Type B pancreatic cell (in vitro differentiated cells): ENCODE measurements at regions not wholly inside any gene's neighbourhood (a gene's known extent, or its start where the extent isn't known, plus 50 kb on each side); places are given as distances from the start of the nearest gene placed in this dataset.

Experiments
- DNase-seq: peaks from one replicate; pipeline ENCODE4 v3.0.0; 2021; ENCODE audit warnings: mixed read lengths; ENCODE audit not compliant: unreplicated experiment; ENCODE audit errors: extremely low spot score
- H3K27ac Mint-ChIP-seq: 2 replicates; pipeline ENCODE4 v1.8.0; 2021; ENCODE audit warnings: mild to moderate bottlenecking, mixed read lengths
- H3K27me3 Mint-ChIP-seq: 2 replicates; pipeline ENCODE4 v1.8.0; 2021; ENCODE audit warnings: mixed read lengths
- H3K36me3 Mint-ChIP-seq: 2 replicates; pipeline ENCODE4 v1.8.0; 2021; ENCODE audit warnings: mixed read lengths
- H3K4me1 Mint-ChIP-seq: one replicate; pipeline ENCODE4 v1.8.0; 2021; ENCODE audit warnings: mixed read lengths; ENCODE audit not compliant: unreplicated experiment
- H3K4me3 Mint-ChIP-seq: 2 replicates; pipeline ENCODE4 v1.8.0; 2021; ENCODE audit warnings: mild to moderate bottlenecking, mixed read lengths
- H3K9me3 Mint-ChIP-seq: 2 replicates; pipeline ENCODE4 v1.8.0; 2021; ENCODE audit warnings: mixed read lengths
- TF ChIP-seq, protein P1 (sequence below): fragments of 200-600 bp; sonication (generic); conservative IDR thresholded peaks from 2 replicates; pipeline ENCODE4 v1.5.0; 2021; ENCODE audit warnings: antibody characterized with exemption, mild to moderate bottlenecking

DNA sequence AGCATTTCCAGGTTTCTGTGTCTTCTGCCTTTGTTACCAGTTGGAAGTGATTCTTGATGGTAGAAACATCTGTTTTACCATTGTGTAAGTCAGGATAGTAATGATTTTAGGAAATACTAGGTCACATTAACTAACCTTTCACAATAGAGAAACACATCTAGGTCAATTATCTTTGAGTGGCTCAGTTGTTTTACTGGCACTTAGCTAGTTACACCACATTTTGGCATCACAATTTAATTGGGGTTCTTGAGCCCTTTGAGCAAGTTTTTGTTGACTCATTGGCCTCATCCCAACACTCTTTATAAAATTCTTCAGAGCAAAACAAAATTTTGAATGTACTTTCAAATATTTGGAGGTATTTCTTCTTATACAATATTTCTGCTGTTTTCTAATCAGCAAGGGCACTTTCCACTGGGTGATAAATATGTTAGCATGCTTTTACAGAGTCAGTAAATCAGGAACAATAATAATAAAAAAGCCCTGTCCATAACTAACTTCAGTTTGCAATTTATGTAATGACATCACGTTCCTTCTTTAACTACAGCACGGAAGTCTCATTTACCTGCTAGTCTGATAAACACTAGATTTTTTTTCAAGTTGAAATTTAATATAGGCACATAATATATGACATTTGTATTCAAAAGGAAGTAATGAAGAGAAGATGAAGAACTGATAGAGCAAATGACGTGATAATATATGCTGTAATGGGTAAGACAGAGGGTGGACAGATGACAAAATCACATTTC is 64.8 kb upstream of the GK2 start:
- H3K27me3 Mint-ChIP-seq: no peaks in the 10 kb centered on the region
- no peaks in the 10 kb centered on the region for H3K36me3 Mint-ChIP-seq
- H3K4me3 Mint-ChIP-seq: no peak overlapping the region
- no peak overlapping the region for H3K27ac Mint-ChIP-seq
- H3K9me3 Mint-ChIP-seq: peaks cover 4% of the 10 kb centered on the region
- no peak for DNase-seq
- TF ChIP-seq, protein P1, sequence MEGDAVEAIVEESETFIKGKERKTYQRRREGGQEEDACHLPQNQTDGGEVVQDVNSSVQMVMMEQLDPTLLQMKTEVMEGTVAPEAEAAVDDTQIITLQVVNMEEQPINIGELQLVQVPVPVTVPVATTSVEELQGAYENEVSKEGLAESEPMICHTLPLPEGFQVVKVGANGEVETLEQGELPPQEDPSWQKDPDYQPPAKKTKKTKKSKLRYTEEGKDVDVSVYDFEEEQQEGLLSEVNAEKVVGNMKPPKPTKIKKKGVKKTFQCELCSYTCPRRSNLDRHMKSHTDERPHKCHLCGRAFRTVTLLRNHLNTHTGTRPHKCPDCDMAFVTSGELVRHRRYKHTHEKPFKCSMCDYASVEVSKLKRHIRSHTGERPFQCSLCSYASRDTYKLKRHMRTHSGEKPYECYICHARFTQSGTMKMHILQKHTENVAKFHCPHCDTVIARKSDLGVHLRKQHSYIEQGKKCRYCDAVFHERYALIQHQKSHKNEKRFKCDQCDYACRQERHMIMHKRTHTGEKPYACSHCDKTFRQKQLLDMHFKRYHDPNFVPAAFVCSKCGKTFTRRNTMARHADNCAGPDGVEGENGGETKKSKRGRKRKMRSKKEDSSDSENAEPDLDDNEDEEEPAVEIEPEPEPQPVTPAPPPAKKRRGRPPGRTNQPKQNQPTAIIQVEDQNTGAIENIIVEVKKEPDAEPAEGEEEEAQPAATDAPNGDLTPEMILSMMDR: no peak
- H3K4me1 Mint-ChIP-seq: peaks cover 5% of the 10 kb centered on the region

DNA sequence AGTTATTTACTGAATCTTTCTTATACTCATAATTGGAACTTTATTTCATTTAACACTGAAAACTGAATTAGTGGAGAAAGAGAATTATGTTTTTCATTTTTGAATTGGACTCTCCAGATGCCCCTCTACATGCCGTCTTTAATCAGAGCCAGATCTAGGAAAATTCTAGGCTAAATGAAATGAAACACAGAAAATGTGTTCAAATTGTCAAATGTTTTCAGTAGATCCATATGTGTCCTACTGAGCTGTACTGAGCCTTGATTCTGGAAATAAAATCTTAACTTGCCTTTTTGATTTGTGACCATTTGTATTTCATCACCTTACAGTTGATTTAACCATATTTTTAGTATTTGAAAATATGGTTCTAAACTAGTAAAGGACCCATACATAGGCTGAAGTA is 64.0 kb upstream of the GK2 start:
- H3K27me3 Mint-ChIP-seq: no peaks in the 10 kb centered on the region
- H3K4me3 Mint-ChIP-seq: no peak overlapping the region
- H3K36me3 Mint-ChIP-seq: no peaks in the 10 kb centered on the region
- no peak for DNase-seq
- peaks cover 4% of the 10 kb centered on the region for H3K9me3 Mint-ChIP-seq
- no peak overlapping the region for H3K27ac Mint-ChIP-seq
- TF ChIP-seq, protein P1: no peak
- H3K4me1 Mint-ChIP-seq: peaks cover 5% of the 10 kb centered on the region

GRCh38 chr4:79471309-79471708 is 63.3 kb upstream of the GK2 start:
- Mint-ChIP-seq H3K27ac (no peak overlapping the region), H3K4me3 (no peak overlapping the region), H3K4me1 (peaks cover 5% of the 10 kb centered on the region), H3K27me3 (no peaks in the 10 kb centered on the region), H3K36me3 (no peaks in the 10 kb centered on the region), H3K9me3 (peaks cover 4% of the 10 kb centered on the region)
- DNase-seq: no peak
- TF ChIP-seq, protein P1: no peak

GRCh38 chr4:79467246-79467932 is 59.4 kb upstream of the GK2 start:
- Mint-ChIP-seq H3K27me3 (peaks cover 6% of the 10 kb centered on the region), H3K9me3 (peaks cover 4% of the 10 kb centered on the region), H3K27ac (no peak overlapping the region), H3K36me3 (no peaks in the 10 kb centered on the region), H3K4me1 (peaks cover 5% of the 10 kb centered on the region), H3K4me3 (no peak overlapping the region)
- no peak for DNase-seq
- TF ChIP-seq, protein P1: no peak

- DNase-seq: no peak
- no peak overlapping the region for H3K4me3 Mint-ChIP-seq
- H3K36me3 Mint-ChIP-seq: no peaks in the 10 kb centered on the region
- peaks cover 6% of the 10 kb centered on the region for H3K27me3 Mint-ChIP-seq
- H3K27ac Mint-ChIP-seq: no peak overlapping the region
- peaks cover 3% of the 10 kb centered on the region for H3K9me3 Mint-ChIP-seq
- H3K4me1 Mint-ChIP-seq: peaks cover 3% of the 10 kb centered on the region
- TF ChIP-seq, protein P1: no peak
These were observed 58.6 kb upstream of the GK2 start for GRCh38 chr4:79466621-79467020.
